CD4-positive, CD25-positive, alpha-beta regulatory T cell (primary cell): ENCODE measurements at regions not wholly inside any gene's neighbourhood (a gene's known extent, or its start where the extent isn't known, plus 50 kb on each side); places are given as distances from the start of the nearest gene placed in this dataset.
A peak's percentile ranks its signal among the peaks of the same experiment; 100 is the strongest.

ENCODE experiments used
- ATAC-seq, 2 donors: fragments of 150-1000 bp; cut with Tn5 transposase; one replicate each; pipeline ENCODE4 v1.10.0; 2021; ENCODE audit warnings: low read depth in 2 of 2, moderate number of reproducible peaks in 2 of 2, moderate library complexity in 1 of 2
- DNase-seq, 3 donors: peaks; one replicate each; pipeline versions ENCODE4 v3.0.0 to v3.0.0-alpha.2; 2012 to 2022; ENCODE audit warnings: mixed read lengths in 1 of 3
- H3K27ac ChIP-seq: one replicate; pipeline ENCODE4 v1.7.0; 2013; ENCODE audit warnings: mild to moderate bottlenecking, low read length; ENCODE audit not compliant: insufficient read depth, poor library complexity, severe bottlenecking
- H3K27me3 ChIP-seq: one replicate; pipeline ENCODE4 v1.7.0; 2013; ENCODE audit warnings: low read length; ENCODE audit not compliant: control insufficient read depth, insufficient read depth
- H3K36me3 ChIP-seq: one replicate; pipeline ENCODE4 v1.7.0; 2013; ENCODE audit warnings: mild to moderate bottlenecking, low read length, moderate library complexity; ENCODE audit not compliant: control insufficient read depth, insufficient read depth
- H3K4me1 ChIP-seq: 2 replicates; pipeline ENCODE4 v1.7.0; 2013; ENCODE audit warnings: mild to moderate bottlenecking, low read length; ENCODE audit not compliant: insufficient read depth, control insufficient read depth, poor library complexity, severe bottlenecking
- H3K4me3 ChIP-seq: one replicate; pipeline ENCODE4 v1.7.0; 2013; ENCODE audit warnings: low read depth, mild to moderate bottlenecking, low read length, moderate library complexity
- H3K9me3 ChIP-seq, 2 experiments: 1 replicate in 1 of 2; 2 replicates in 1 of 2; pipeline ENCODE4 v1.7.0; 2013; ENCODE audit warnings: low read length in 2 of 2, mild to moderate bottlenecking in 1 of 2, moderate library complexity in 1 of 2; ENCODE audit not compliant: control insufficient read depth in 2 of 2
- H3K27ac Mint-ChIP-seq, 3 donors: one replicate each; pipeline ENCODE4 v1.8.0; 2020 to 2022; ENCODE audit warnings: mild to moderate bottlenecking in 3 of 3, mixed read lengths in 3 of 3, moderate library complexity in 2 of 3
- H3K27me3 Mint-ChIP-seq: one replicate; pipeline ENCODE4 v1.8.0; 2022; ENCODE audit warnings: mild to moderate bottlenecking, mixed read lengths
- H3K36me3 Mint-ChIP-seq: one replicate; pipeline ENCODE4 v1.8.0; 2020; ENCODE audit warnings: mixed read lengths
- H3K4me1 Mint-ChIP-seq, 4 donors: one replicate each; pipeline ENCODE4 v1.8.0; 2020 to 2022; ENCODE audit warnings: mixed read lengths in 4 of 4, mild to moderate bottlenecking in 1 of 4
- H3K4me3 Mint-ChIP-seq, 4 donors: one replicate each; pipeline ENCODE4 v1.8.0; 2020 to 2022; ENCODE audit warnings: mild to moderate bottlenecking in 4 of 4, mixed read lengths in 4 of 4, moderate library complexity in 3 of 4
- H3K9me3 Mint-ChIP-seq, 7 donors: one replicate each; pipeline ENCODE4 v1.8.0; 2020 to 2022; ENCODE audit warnings: mixed read lengths in 7 of 7, mild to moderate bottlenecking in 3 of 7, moderate library complexity in 2 of 7

DNA sequence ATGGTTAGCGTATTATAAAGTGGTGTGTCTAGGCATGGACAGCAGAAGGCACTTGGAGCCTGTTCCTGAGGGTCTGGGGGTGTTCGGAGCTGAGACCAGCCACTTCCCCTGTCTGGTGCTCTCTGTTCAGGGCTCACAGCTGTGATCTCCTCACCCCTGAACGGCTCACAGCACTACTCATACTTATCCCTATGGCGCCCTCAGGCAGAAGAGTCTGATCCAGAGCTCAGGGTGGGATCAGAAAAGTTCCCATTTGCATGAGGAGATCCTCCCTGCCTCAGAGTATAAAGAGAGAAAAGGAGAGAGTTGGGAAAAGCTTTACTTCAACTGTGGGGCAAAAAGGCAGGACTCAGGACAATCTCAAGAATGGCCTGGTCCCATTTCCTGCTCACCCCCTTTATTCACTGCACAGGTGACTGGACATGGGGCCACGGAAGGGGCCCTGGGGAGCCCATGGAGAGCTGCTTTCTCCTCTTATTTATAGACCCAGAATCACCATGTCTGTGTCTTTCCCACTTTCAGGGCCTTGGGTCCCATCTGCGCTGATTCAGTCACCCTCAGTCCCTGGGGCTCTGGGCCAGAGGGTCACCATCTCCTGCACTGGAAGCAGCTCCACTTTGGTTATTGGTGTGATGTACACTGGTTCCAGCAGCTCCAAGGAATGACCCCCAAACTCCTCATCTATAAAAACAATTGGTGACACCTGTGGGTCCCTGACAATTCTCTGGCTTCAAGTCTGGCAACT lies 97.0 kb upstream of the TOP3B start:
- no peaks in the 10 kb centered on the region for H3K9me3 ChIP-seq
- DNase-seq = no peak
- no peaks in the 10 kb centered on the region for H3K4me1 Mint-ChIP-seq
- no peaks in the 10 kb centered on the region for H3K4me1 ChIP-seq
- no peak overlapping the region for H3K4me3 Mint-ChIP-seq
- H3K9me3 Mint-ChIP-seq = no peaks in the 10 kb centered on the region
- peaks cover 9% of the 10 kb centered on the region for H3K27me3 ChIP-seq
- H3K36me3 Mint-ChIP-seq = no peaks in the 10 kb centered on the region
- H3K27ac Mint-ChIP-seq = no peak overlapping the region
- H3K27me3 Mint-ChIP-seq = peaks cover 47% of the 10 kb centered on the region
- H3K4me3 ChIP-seq = no peak overlapping the region
- ATAC-seq = no peak
- H3K36me3 ChIP-seq = no peaks in the 10 kb centered on the region
- no peak overlapping the region for H3K27ac ChIP-seq

- ATAC-seq (no peak), DNase-seq (no peak)
- Histone ChIP-seq H3K36me3 (no peaks in the 10 kb centered on the region), H3K9me3 (no peaks in the 10 kb centered on the region), H3K4me3 (no peak overlapping the region), H3K27ac (no peak overlapping the region), H3K4me1 (no peaks in the 10 kb centered on the region), H3K27me3 (peaks cover 4% of the 10 kb centered on the region)
- peaks cover 45% of the 10 kb centered on the region for H3K27me3 Mint-ChIP-seq
- H3K27ac Mint-ChIP-seq = no peak overlapping the region
- H3K9me3 Mint-ChIP-seq = no peaks in the 10 kb centered on the region
- H3K4me3 Mint-ChIP-seq = no peak overlapping the region
- no peaks in the 10 kb centered on the region for H3K36me3 Mint-ChIP-seq
- no peaks in the 10 kb centered on the region for H3K4me1 Mint-ChIP-seq
Observed at GRCh38 chr22:22078329-22078728, 95.7 kb upstream of the TOP3B start.

DNA sequence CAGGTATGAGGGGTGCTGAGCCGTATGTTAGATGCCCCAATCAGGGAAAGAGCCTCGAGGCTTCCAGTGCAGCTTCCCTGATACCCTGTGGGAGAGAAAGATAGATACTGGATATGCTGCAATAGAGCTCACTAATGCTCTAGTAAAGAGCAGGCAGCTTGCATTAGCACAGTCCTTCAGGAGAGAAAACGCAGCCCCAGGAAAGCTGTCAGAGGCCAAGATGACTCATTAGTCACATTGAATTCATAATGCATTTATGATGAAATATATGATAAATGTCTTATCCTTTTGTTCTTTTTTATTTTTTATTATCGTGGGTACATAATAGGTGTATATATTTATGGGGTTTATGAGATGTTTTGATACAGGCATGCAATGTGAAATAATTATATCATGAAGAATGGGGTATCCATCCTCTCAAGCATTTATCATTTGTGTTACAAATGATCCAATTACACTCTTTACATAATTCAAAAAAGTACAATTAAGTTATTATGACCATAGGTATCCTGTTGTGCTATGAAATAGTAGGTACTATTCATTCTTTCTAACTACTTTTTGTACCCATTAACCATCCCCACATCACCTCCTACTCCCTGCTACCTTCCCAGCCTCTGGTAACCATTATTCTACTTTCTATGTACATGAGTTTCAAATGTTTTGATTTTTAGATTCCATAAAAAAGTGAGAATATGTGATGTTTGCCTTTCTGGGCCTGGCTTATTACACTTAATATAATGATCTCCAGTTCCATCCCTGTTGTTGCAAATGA lies 94.5 kb upstream of the TOP3B start:
- Histone ChIP-seq H3K4me1 (no peaks in the 10 kb centered on the region), H3K9me3 (no peaks in the 10 kb centered on the region), H3K27ac (no peak overlapping the region), H3K36me3 (no peaks in the 10 kb centered on the region), H3K27me3 (peaks cover 2% of the 10 kb centered on the region), H3K4me3 (no peak overlapping the region)
- ATAC-seq = no peak
- Mint-ChIP-seq H3K9me3 (no peaks in the 10 kb centered on the region), H3K27ac (peak overlapping the region in 1 of 3 donors; percentile 40), H3K36me3 (no peaks in the 10 kb centered on the region), H3K27me3 (peaks cover 38% of the 10 kb centered on the region), H3K4me1 (no peaks in the 10 kb centered on the region), H3K4me3 (no peak overlapping the region)
- DNase-seq = no peak

GRCh38 chr22:22076361-22076760 lies 93.8 kb upstream of the TOP3B start:
- Histone ChIP-seq H3K4me3 (no peak overlapping the region), H3K4me1 (no peaks in the 10 kb centered on the region), H3K27ac (no peak overlapping the region), H3K9me3 (no peaks in the 10 kb centered on the region), H3K36me3 (no peaks in the 10 kb centered on the region), H3K27me3 (peaks cover 6% of the 10 kb centered on the region)
- no peaks in the 10 kb centered on the region for H3K36me3 Mint-ChIP-seq
- no peak overlapping the region for H3K4me3 Mint-ChIP-seq
- no peaks in the 10 kb centered on the region for H3K9me3 Mint-ChIP-seq
- DNase-seq = no peak
- H3K27ac Mint-ChIP-seq = no peak overlapping the region
- ATAC-seq = no peak
- no peaks in the 10 kb centered on the region for H3K4me1 Mint-ChIP-seq
- peaks cover 34% of the 10 kb centered on the region for H3K27me3 Mint-ChIP-seq

GRCh38 chr22:22075382-22076163 lies 93.0 kb upstream of the TOP3B start:
- Histone ChIP-seq H3K9me3 (no peaks in the 10 kb centered on the region), H3K4me3 (no peak overlapping the region), H3K27ac (no peak overlapping the region), H3K27me3 (peaks cover 7% of the 10 kb centered on the region), H3K36me3 (no peaks in the 10 kb centered on the region), H3K4me1 (no peaks in the 10 kb centered on the region)
- no peak for DNase-seq
- H3K4me1 Mint-ChIP-seq = no peaks in the 10 kb centered on the region
- peaks cover 34% of the 10 kb centered on the region for H3K27me3 Mint-ChIP-seq
- no peaks in the 10 kb centered on the region for H3K9me3 Mint-ChIP-seq
- no peak overlapping the region for H3K27ac Mint-ChIP-seq
- ATAC-seq = no peak
- H3K4me3 Mint-ChIP-seq = no peak overlapping the region
- H3K36me3 Mint-ChIP-seq = no peaks in the 10 kb centered on the region

DNA sequence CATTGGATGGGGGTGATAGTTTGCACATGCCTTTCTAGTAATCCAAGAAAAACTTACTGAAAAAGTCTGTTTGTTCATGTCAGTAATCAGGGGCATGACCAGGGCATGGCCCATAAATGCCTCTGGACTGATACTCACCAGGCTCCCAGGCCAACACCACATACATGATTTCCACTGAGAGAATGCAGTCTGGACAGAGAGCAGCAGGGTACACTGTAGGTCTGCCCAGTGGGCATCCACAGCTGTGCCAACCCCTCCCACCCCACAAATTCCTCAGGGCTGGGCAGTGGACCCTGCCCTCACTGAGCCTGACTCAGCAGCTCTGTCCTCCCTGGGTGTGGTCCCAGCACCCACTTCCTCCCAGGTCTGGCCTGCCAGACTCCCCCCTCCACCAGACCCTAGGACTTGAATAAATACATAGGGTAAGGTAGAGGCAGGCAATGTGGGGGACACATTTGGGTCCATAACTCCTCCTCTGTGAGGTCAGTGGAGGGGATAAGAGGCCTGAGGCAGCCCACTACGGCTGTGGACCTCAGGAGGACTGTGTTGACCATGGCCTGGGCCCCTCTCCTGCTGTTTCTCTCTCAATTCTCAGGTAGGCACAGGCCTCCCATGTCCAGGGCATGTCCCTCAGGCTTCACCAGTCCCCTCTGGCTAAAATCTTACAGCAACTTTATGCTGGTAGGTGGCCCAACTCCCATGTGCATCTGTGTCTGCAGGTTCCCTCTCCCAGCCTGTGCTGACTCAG lies 92.2 kb upstream of the TOP3B start:
- no peak for ATAC-seq

GRCh38 chr22:22073769-22074561 lies 91.4 kb upstream of the TOP3B start:
- peaks cover 34% of the 10 kb centered on the region for H3K27me3 Mint-ChIP-seq
- H3K9me3 Mint-ChIP-seq = no peaks in the 10 kb centered on the region
- H3K4me1 Mint-ChIP-seq = no peaks in the 10 kb centered on the region
- no peak overlapping the region for H3K4me3 ChIP-seq
- no peaks in the 10 kb centered on the region for H3K36me3 ChIP-seq
- no peaks in the 10 kb centered on the region for H3K4me1 ChIP-seq
- ATAC-seq (no peak), DNase-seq (no peak)
- no peak overlapping the region for H3K4me3 Mint-ChIP-seq
- no peak overlapping the region for H3K27ac Mint-ChIP-seq
- no peak overlapping the region for H3K27ac ChIP-seq
- H3K36me3 Mint-ChIP-seq = no peaks in the 10 kb centered on the region
- H3K27me3 ChIP-seq = peaks cover 7% of the 10 kb centered on the region
- H3K9me3 ChIP-seq = no peaks in the 10 kb centered on the region

More for the DNA sequence above, 92.2 kb upstream of the TOP3B start:
- Histone ChIP-seq H3K27ac (no peak overlapping the region), H3K4me3 (no peak overlapping the region), H3K36me3 (no peaks in the 10 kb centered on the region), H3K4me1 (no peaks in the 10 kb centered on the region), H3K27me3 (peaks cover 7% of the 10 kb centered on the region), H3K9me3 (no peaks in the 10 kb centered on the region)
- Mint-ChIP-seq H3K9me3 (no peaks in the 10 kb centered on the region), H3K36me3 (no peaks in the 10 kb centered on the region), H3K27ac (no peak overlapping the region), H3K27me3 (peaks cover 30% of the 10 kb centered on the region), H3K4me1 (no peaks in the 10 kb centered on the region), H3K4me3 (no peak overlapping the region)
- no peak for DNase-seq
